ELF-1 (cell line): ENCODE measurements at regions not wholly inside any gene's neighbourhood (a gene's known extent, or its start where the extent isn't known, plus 50 kb on each side); places are given as distances from the start of the nearest gene placed in this dataset.

ENCODE experiments used
- DNase-seq: peaks from one replicate; pipeline ENCODE4 v3.0.0-alpha.2; 2016; ENCODE audit warnings: low read depth, low spot score

- no peak for DNase-seq
Observed at GRCh38 chr2:220961143-220961860, 610.8 kb downstream of the EPHA4 start.

- no peak for DNase-seq
Observed at GRCh38 chr2:220962556-220962955, 609.5 kb downstream of the EPHA4 start.

- DNase-seq = no peak
Observed at GRCh38 chr2:220963076-220963475, 609.0 kb downstream of the EPHA4 start.

GRCh38 chr2:220963930-220964329 lies 608.2 kb downstream of the EPHA4 start:
- DNase-seq = no peak

GRCh38 chr2:220966636-220967035 lies 605.5 kb downstream of the EPHA4 start:
- DNase-seq = no peak

- no peak for DNase-seq
Observed at GRCh38 chr2:220969348-220969747, 602.8 kb downstream of the EPHA4 start.

GRCh38 chr2:220980966-220981675 lies 591.0 kb downstream of the EPHA4 start:
- DNase-seq = no peak

- no peak for DNase-seq
Observed at GRCh38 chr2:220981926-220982325, 590.2 kb downstream of the EPHA4 start.

GRCh38 chr2:220985561-220985960 lies 586.5 kb downstream of the EPHA4 start:
- DNase-seq = no peak

GRCh38 chr2:220987839-220988238 lies 584.3 kb downstream of the EPHA4 start:
- DNase-seq = no peak

GRCh38 chr2:220991972-220992371 lies 580.1 kb downstream of the EPHA4 start:
- no peak for DNase-seq

- DNase-seq = no peak
Observed at GRCh38 chr2:220994846-220995245, 577.3 kb downstream of the EPHA4 start.

- DNase-seq = no peak
Observed at GRCh38 chr2:220995581-220995980, 576.5 kb downstream of the EPHA4 start.

- DNase-seq = no peak
Observed at GRCh38 chr2:220998156-220998555, 573.9 kb downstream of the EPHA4 start.

- DNase-seq = no peak
Observed at GRCh38 chr2:220999356-220999755, 572.7 kb downstream of the EPHA4 start.

GRCh38 chr2:221001381-221001801 lies 570.7 kb downstream of the EPHA4 start:
- DNase-seq = no peak

- no peak for DNase-seq
Observed at GRCh38 chr2:221002101-221002685, 569.9 kb downstream of the EPHA4 start.

GRCh38 chr2:221005338-221005737 lies 566.8 kb downstream of the EPHA4 start:
- no peak for DNase-seq

- no peak for DNase-seq
Observed at GRCh38 chr2:221006084-221006483, 566.0 kb downstream of the EPHA4 start.

- DNase-seq = no peak
Observed at GRCh38 chr2:221016551-221016950, 555.6 kb downstream of the EPHA4 start.

GRCh38 chr2:221018262-221018661 lies 553.8 kb downstream of the EPHA4 start:
- DNase-seq = no peak

GRCh38 chr2:221019668-221020067 lies 552.4 kb downstream of the EPHA4 start:
- DNase-seq = no peak

GRCh38 chr2:221022554-221022953 lies 549.5 kb downstream of the EPHA4 start:
- DNase-seq = no peak
